OCI-LY7 (cell line): ENCODE measurements at regions not wholly inside any gene's neighbourhood (a gene's known extent, or its start where the extent isn't known, plus 50 kb on each side); places are given as distances from the start of the nearest gene placed in this dataset.

Experiments
- EZH2phosphoT487 ChIP-seq: fragments of 200-600 bp; sonication (generic); IDR thresholded peaks from 2 replicates; pipeline ENCODE4 v1.6.1; 2018; ENCODE audit warnings: low read depth, borderline replicate concordance, mild to moderate bottlenecking, mixed run types, antibody characterized with exemption, low read length, moderate library complexity, mixed read lengths
- TF ChIP-seq, protein P1 (sequence below): fragments of 200-600 bp; sonication (generic); conservative IDR thresholded peaks from 2 replicates; pipeline ENCODE4 v1.5.1; 2014; ENCODE audit warnings: mild to moderate bottlenecking, antibody characterized with exemption, low read length, moderate library complexity, mixed read lengths

DNA sequence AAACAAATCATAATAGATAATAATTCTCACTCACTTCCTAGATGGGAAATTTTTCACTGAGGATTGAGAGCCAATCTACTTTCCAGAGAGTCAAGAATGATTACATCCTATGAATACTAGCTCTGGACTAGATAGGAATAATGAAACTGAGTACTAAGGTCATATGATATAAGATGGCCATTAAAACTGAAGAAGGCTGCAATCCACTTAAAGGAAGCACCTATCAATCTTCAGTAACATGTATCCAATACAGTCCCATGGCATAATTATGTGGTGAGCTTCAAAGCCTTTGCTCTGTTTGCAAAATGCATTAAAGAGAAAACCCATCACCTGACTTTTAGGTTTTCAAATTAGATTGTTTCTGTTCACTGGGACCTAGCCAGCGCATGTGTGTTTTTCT lies 398.0 kb upstream of the MEIS1 start:
- TF ChIP-seq, protein P1, sequence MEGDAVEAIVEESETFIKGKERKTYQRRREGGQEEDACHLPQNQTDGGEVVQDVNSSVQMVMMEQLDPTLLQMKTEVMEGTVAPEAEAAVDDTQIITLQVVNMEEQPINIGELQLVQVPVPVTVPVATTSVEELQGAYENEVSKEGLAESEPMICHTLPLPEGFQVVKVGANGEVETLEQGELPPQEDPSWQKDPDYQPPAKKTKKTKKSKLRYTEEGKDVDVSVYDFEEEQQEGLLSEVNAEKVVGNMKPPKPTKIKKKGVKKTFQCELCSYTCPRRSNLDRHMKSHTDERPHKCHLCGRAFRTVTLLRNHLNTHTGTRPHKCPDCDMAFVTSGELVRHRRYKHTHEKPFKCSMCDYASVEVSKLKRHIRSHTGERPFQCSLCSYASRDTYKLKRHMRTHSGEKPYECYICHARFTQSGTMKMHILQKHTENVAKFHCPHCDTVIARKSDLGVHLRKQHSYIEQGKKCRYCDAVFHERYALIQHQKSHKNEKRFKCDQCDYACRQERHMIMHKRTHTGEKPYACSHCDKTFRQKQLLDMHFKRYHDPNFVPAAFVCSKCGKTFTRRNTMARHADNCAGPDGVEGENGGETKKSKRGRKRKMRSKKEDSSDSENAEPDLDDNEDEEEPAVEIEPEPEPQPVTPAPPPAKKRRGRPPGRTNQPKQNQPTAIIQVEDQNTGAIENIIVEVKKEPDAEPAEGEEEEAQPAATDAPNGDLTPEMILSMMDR, result no peak
- no peak for TF ChIP-seq EZH2phosphoT487
